ENCODE measurements at regions not wholly inside any gene's neighbourhood (a gene's known extent, or its start where the extent isn't known, plus 50 kb on each side); places are given as distances from the start of the nearest gene placed in this dataset.

- no peak for TF ChIP-seq CTCF (IDR thresholded peaks at IDR 0.05)
- Histone ChIP-seq H3K27me3 (no peaks in the 10 kb centered on the region), H3K4me1 (no peaks in the 10 kb centered on the region), H3K4me3 (no peak overlapping the region), H3K27ac (no peak overlapping the region), H3K9me3 (no peaks in the 10 kb centered on the region), H3K36me3 (no peaks in the 10 kb centered on the region)
- DNase-seq (no peak), ATAC-seq (no peak)
- intact Hi-C loops (cut with DNase I): no loop called here
Observed at GRCh38 chr5:26034813-26035212, 1003.6 kb downstream of the CDH9 start.

GRCh38 chr5:26031481-26031880 is 1006.9 kb downstream of the CDH9 start:
- TF ChIP-seq CTCF (IDR thresholded peaks at IDR 0.05): no peak
- no peak for ATAC-seq
- no peak overlapping the region for H3K27ac ChIP-seq

GRCh38 chr5:26026044-26026443 is 1012.3 kb downstream of the CDH9 start:
- no peak overlapping the region for H3K27ac ChIP-seq
- H3K27me3 ChIP-seq: no peaks in the 10 kb centered on the region
- intact Hi-C loops (cut with DNase I): no loop called here
- TF ChIP-seq CTCF (IDR thresholded peaks at IDR 0.05): no peak
- no peak for ATAC-seq
- no peaks in the 10 kb centered on the region for H3K4me1 ChIP-seq
- H3K9me3 ChIP-seq: no peaks in the 10 kb centered on the region
- DNase-seq: no peak
- H3K4me3 ChIP-seq: no peak overlapping the region
- H3K36me3 ChIP-seq: no peaks in the 10 kb centered on the region

More at GRCh38 chr5:26031481-26031880, 1006.9 kb downstream of the CDH9 start:
- no peaks in the 10 kb centered on the region for H3K36me3 ChIP-seq
- H3K27me3 ChIP-seq: no peaks in the 10 kb centered on the region
- no peaks in the 10 kb centered on the region for H3K9me3 ChIP-seq
- no peak for DNase-seq
- intact Hi-C loops (cut with DNase I): no loop called here
- no peak overlapping the region for H3K4me3 ChIP-seq
- no peaks in the 10 kb centered on the region for H3K4me1 ChIP-seq

GRCh38 chr5:26024774-26025173 is 1013.6 kb downstream of the CDH9 start:
- ATAC-seq: no peak
- Histone ChIP-seq H3K4me3 (no peak overlapping the region), H3K9me3 (no peaks in the 10 kb centered on the region)

GRCh38 chr5:26023361-26023760 is 1015.0 kb downstream of the CDH9 start:
- intact Hi-C loops (cut with DNase I): no loop called here

More at GRCh38 chr5:26024774-26025173, 1013.6 kb downstream of the CDH9 start:
- intact Hi-C loops (cut with DNase I): no loop called here
- Histone ChIP-seq H3K27ac (no peak overlapping the region), H3K4me1 (no peaks in the 10 kb centered on the region), H3K27me3 (no peaks in the 10 kb centered on the region), H3K36me3 (no peaks in the 10 kb centered on the region)
- DNase-seq: no peak
- no peak for TF ChIP-seq CTCF (IDR thresholded peaks at IDR 0.05)

More at GRCh38 chr5:26023361-26023760, 1015.0 kb downstream of the CDH9 start:
- ATAC-seq (no peak), DNase-seq (no peak)
- Histone ChIP-seq H3K9me3 (no peaks in the 10 kb centered on the region), H3K36me3 (no peaks in the 10 kb centered on the region), H3K4me3 (no peak overlapping the region), H3K27me3 (no peaks in the 10 kb centered on the region), H3K27ac (no peak overlapping the region), H3K4me1 (no peaks in the 10 kb centered on the region)
- no peak for TF ChIP-seq CTCF (IDR thresholded peaks at IDR 0.05)
